ENCODE measurements at regions not wholly inside any gene's neighbourhood (a gene's known extent, or its start where the extent isn't known, plus 50 kb on each side); places are given as distances from the start of the nearest gene placed in this dataset.
"Not testable (repeated sequence)": the region's sequence is repeated elsewhere in the genome, so short reads cannot be mapped to it uniquely, and the experiment has no call there.

- not testable (repeated sequence) for TF ChIP-seq CTCF (IDR thresholded peaks at IDR 0.05; ENCODE audit: low read depth, low read length); POLR2A (IDR thresholded peaks at IDR 0.05; ENCODE audit: extremely low read depth, insufficient read length); MYC (IDR thresholded peaks at IDR 0.05; ENCODE audit: low read depth, low read length)
Observed at GRCh38 chr5:93213111-93213794, 367.8 kb downstream of the NR2F1-AS1 start.

Measured in NB4 (cell line).